MCF 10A (cell line): ENCODE measurements at regions not wholly inside any gene's neighbourhood (a gene's known extent, or its start where the extent isn't known, plus 50 kb on each side); places are given as distances from the start of the nearest gene placed in this dataset.

Experiments used
- BruUV-seq: library from RNA; stranded (reverse); fragments of 400-500 nt; replicated peaks from 2 replicates; lab custom pipeline; 2021; lab: Mats Ljungman, UMichigan
- CTCF ChIA-PET: fragments of 300-600 bp; sonication (Branson Sonifier 250); formaldehyde crosslinking; extraction: SDS; loops from one replicate; lab custom pipeline; 2021; ENCODE audit warnings: antibody characterized with exemption, inconsistent platforms; lab: Yijun Ruan, JAX
- POLR2A ChIA-PET: fragments of 300-600, 350-650 bp; sonication (Branson Sonifier 250); formaldehyde crosslinking; extraction: SDS; loops from one replicate; lab custom pipeline; 2020; ENCODE audit warnings: antibody characterized with exemption, inconsistent platforms; lab: Yijun Ruan, JAX
- DNase-seq: peaks from one replicate; pipeline ENCODE4 v3.0.0-alpha.2; 2018; ENCODE audit not compliant: unreplicated experiment
- H3K27ac Mint-ChIP-seq: one replicate; pipeline ENCODE4 v1.8.0; 2022; ENCODE audit warnings: mild to moderate bottlenecking, low read depth, mixed read lengths; ENCODE audit not compliant: unreplicated experiment
- H3K27me3 Mint-ChIP-seq: one replicate; pipeline ENCODE4 v1.8.0; 2022; ENCODE audit warnings: mixed read lengths; ENCODE audit not compliant: insufficient read depth, unreplicated experiment
- H3K36me3 Mint-ChIP-seq: one replicate; pipeline ENCODE4 v1.8.0; 2022; ENCODE audit warnings: mild to moderate bottlenecking, moderate library complexity, mixed read lengths; ENCODE audit not compliant: insufficient read depth, unreplicated experiment
- H3K4me1 Mint-ChIP-seq: one replicate; pipeline ENCODE4 v1.8.0; 2022; ENCODE audit warnings: mixed read lengths; ENCODE audit not compliant: insufficient read depth, unreplicated experiment
- H3K4me3 Mint-ChIP-seq: one replicate; pipeline ENCODE4 v1.8.0; 2022; ENCODE audit warnings: mild to moderate bottlenecking, moderate library complexity, mixed read lengths; ENCODE audit not compliant: unreplicated experiment
- H3K9me3 Mint-ChIP-seq: one replicate; pipeline ENCODE4 v1.8.0; 2022; ENCODE audit warnings: mixed read lengths; ENCODE audit not compliant: unreplicated experiment
- intact Hi-C: fragments of 100-400 bp; cut with micrococcal nuclease; formaldehyde crosslinking; loops from 2 replicates; pipeline ENCODE4 v1.14.1; 2022
- TF ChIP-seq, protein P1 (sequence below): fragments of 200-600 bp; IDR thresholded peaks from one replicate; pipeline ENCODE4 v1.8.0; 2022; ENCODE audit warnings: antibody characterized with exemption, mild to moderate bottlenecking; ENCODE audit not compliant: unreplicated experiment

DNA sequence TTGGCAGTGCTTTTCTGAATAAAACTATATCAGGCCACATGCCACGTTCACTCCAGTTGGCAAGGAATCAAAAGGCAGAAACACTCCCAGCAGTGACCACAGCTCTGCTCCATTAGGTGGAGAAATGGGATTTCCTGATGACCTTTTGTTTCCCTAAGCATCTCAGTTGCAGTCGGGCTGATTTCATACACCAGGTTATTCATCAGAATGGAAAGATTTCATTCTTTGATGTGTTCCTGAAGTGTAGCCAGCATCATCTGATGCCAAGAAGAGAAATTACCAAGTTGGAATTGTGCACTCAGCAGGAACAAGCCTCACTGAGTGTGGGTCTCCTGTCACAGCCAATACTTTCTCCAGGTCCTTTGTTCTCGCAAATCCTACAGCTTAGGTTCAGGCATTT is 193.7 kb downstream of the SPATA18 start:
- ChIA-PET CTCF (no interaction called here), POLR2A (no interaction called here)
- intact Hi-C loops = no loop called here
- Mint-ChIP-seq H3K36me3 (no peaks in the 10 kb centered on the region), H3K27ac (no peak overlapping the region), H3K4me3 (no peak overlapping the region), H3K9me3 (no peaks in the 10 kb centered on the region), H3K4me1 (no peaks in the 10 kb centered on the region), H3K27me3 (no peaks in the 10 kb centered on the region)
- DNase-seq = peak; percentile 13
- TF ChIP-seq, protein P1, sequence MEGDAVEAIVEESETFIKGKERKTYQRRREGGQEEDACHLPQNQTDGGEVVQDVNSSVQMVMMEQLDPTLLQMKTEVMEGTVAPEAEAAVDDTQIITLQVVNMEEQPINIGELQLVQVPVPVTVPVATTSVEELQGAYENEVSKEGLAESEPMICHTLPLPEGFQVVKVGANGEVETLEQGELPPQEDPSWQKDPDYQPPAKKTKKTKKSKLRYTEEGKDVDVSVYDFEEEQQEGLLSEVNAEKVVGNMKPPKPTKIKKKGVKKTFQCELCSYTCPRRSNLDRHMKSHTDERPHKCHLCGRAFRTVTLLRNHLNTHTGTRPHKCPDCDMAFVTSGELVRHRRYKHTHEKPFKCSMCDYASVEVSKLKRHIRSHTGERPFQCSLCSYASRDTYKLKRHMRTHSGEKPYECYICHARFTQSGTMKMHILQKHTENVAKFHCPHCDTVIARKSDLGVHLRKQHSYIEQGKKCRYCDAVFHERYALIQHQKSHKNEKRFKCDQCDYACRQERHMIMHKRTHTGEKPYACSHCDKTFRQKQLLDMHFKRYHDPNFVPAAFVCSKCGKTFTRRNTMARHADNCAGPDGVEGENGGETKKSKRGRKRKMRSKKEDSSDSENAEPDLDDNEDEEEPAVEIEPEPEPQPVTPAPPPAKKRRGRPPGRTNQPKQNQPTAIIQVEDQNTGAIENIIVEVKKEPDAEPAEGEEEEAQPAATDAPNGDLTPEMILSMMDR = no peak
- BruUV-seq = no TSS peak

DNA sequence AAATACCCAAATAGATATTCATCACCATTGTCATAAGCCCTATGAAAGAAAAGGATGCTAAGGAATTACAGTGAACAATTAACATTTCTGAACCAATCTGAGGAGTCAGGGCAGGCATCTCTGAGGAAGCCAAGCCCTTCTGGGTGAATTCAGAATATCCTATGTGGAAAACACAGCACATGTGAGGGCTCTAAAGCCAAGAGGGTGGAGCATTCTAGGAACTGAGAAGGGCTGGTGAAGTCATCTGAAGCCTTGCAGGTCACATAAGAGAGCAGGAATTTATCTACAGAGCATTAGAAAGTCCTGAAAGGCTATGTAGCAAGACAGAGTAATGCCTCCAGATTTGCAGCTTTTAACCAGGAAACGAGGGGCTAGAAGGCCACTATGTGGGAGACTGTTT is 195.7 kb downstream of the SPATA18 start:
- ChIA-PET POLR2A (no interaction called here), CTCF (interaction anchor here (1.2 to 2.8 kb wide), 2 partner anchors 12 to 14 kb away, joined by 3 to 9 read pairs; no protein-coding TSS in a partner anchor)
- BruUV-seq = no TSS peak
- intact Hi-C loops = no loop called here
- Mint-ChIP-seq H3K4me1 (no peaks in the 10 kb centered on the region), H3K36me3 (no peaks in the 10 kb centered on the region), H3K9me3 (peaks cover 5% of the 10 kb centered on the region), H3K4me3 (no peak overlapping the region), H3K27ac (no peak overlapping the region), H3K27me3 (no peaks in the 10 kb centered on the region)
- TF ChIP-seq, protein P1 = no peak
- no peak for DNase-seq

- DNase-seq = no peak
- ChIA-PET POLR2A (interaction anchor here (1.6 kb wide), 1 partner anchor 191 kb away, joined by 3 read pairs; no protein-coding TSS in a partner anchor), CTCF (interaction anchor here (1.0 to 2.8 kb wide), 3 partner anchors 11 to 735 kb away, joined by 3 to 9 read pairs (median 3); no protein-coding TSS in a partner anchor)
- Mint-ChIP-seq H3K9me3 (peaks cover 14% of the 10 kb centered on the region), H3K4me3 (no peak overlapping the region), H3K27me3 (no peaks in the 10 kb centered on the region), H3K27ac (no peak overlapping the region), H3K36me3 (no peaks in the 10 kb centered on the region), H3K4me1 (no peaks in the 10 kb centered on the region)
- no TSS peak for BruUV-seq
- TF ChIP-seq, protein P1 = no peak
- intact Hi-C loops = no loop called here
Measured at GRCh38 chr4:52247941-52248340, 196.8 kb downstream of the SPATA18 start.

- BruUV-seq = no TSS peak
- peak; percentile 75 for DNase-seq
- ChIA-PET CTCF (interaction anchor here (0.7 to 2.8 kb wide), 6 partner anchors 14 to 1985 kb away, joined by 3 to 9 read pairs (median 4); no protein-coding TSS in a partner anchor), POLR2A (interaction anchor here (0.8 to 1.6 kb wide), 3 partner anchors 44 to 271 kb away, joined by 3 to 5 read pairs (median 3); no protein-coding TSS in a partner anchor)
- intact Hi-C loops = no loop called here
- H3K36me3 Mint-ChIP-seq = no peaks in the 10 kb centered on the region
- no peak overlapping the region for H3K4me3 Mint-ChIP-seq
- TF ChIP-seq, protein P1 = no peak
- H3K27me3 Mint-ChIP-seq = no peaks in the 10 kb centered on the region
- H3K27ac Mint-ChIP-seq = no peak overlapping the region
- no peaks in the 10 kb centered on the region for H3K4me1 Mint-ChIP-seq
- H3K9me3 Mint-ChIP-seq = peaks cover 14% of the 10 kb centered on the region
Measured at GRCh38 chr4:52248820-52249219, 197.7 kb downstream of the SPATA18 start.
